MCF 10A (cell line): ENCODE measurements at regions not wholly inside any gene's neighbourhood (a gene's known extent, or its start where the extent isn't known, plus 50 kb on each side); places are given as distances from the start of the nearest gene placed in this dataset.

Experiments used
- BruUV-seq: library from RNA; stranded (reverse); fragments of 400-500 nt; replicated peaks from 2 replicates; lab custom pipeline; 2021; lab: Mats Ljungman, UMichigan
- CTCF ChIA-PET: fragments of 300-600 bp; sonication (Branson Sonifier 250); formaldehyde crosslinking; extraction: SDS; loops from one replicate; lab custom pipeline; 2021; ENCODE audit warnings: antibody characterized with exemption, inconsistent platforms; lab: Yijun Ruan, JAX
- POLR2A ChIA-PET: fragments of 300-600, 350-650 bp; sonication (Branson Sonifier 250); formaldehyde crosslinking; extraction: SDS; loops from one replicate; lab custom pipeline; 2020; ENCODE audit warnings: antibody characterized with exemption, inconsistent platforms; lab: Yijun Ruan, JAX
- DNase-seq: peaks from one replicate; pipeline ENCODE4 v3.0.0-alpha.2; 2018; ENCODE audit not compliant: unreplicated experiment
- H3K27ac Mint-ChIP-seq: one replicate; pipeline ENCODE4 v1.8.0; 2022; ENCODE audit warnings: mild to moderate bottlenecking, low read depth, mixed read lengths; ENCODE audit not compliant: unreplicated experiment
- H3K27me3 Mint-ChIP-seq: one replicate; pipeline ENCODE4 v1.8.0; 2022; ENCODE audit warnings: mixed read lengths; ENCODE audit not compliant: insufficient read depth, unreplicated experiment
- H3K36me3 Mint-ChIP-seq: one replicate; pipeline ENCODE4 v1.8.0; 2022; ENCODE audit warnings: mild to moderate bottlenecking, moderate library complexity, mixed read lengths; ENCODE audit not compliant: insufficient read depth, unreplicated experiment
- H3K4me1 Mint-ChIP-seq: one replicate; pipeline ENCODE4 v1.8.0; 2022; ENCODE audit warnings: mixed read lengths; ENCODE audit not compliant: insufficient read depth, unreplicated experiment
- H3K4me3 Mint-ChIP-seq: one replicate; pipeline ENCODE4 v1.8.0; 2022; ENCODE audit warnings: mild to moderate bottlenecking, moderate library complexity, mixed read lengths; ENCODE audit not compliant: unreplicated experiment
- H3K9me3 Mint-ChIP-seq: one replicate; pipeline ENCODE4 v1.8.0; 2022; ENCODE audit warnings: mixed read lengths; ENCODE audit not compliant: unreplicated experiment
- intact Hi-C: fragments of 100-400 bp; cut with micrococcal nuclease; formaldehyde crosslinking; loops from 2 replicates; pipeline ENCODE4 v1.14.1; 2022
- TF ChIP-seq, protein P1 (sequence below): fragments of 200-600 bp; IDR thresholded peaks from one replicate; pipeline ENCODE4 v1.8.0; 2022; ENCODE audit warnings: antibody characterized with exemption, mild to moderate bottlenecking; ENCODE audit not compliant: unreplicated experiment

DNA sequence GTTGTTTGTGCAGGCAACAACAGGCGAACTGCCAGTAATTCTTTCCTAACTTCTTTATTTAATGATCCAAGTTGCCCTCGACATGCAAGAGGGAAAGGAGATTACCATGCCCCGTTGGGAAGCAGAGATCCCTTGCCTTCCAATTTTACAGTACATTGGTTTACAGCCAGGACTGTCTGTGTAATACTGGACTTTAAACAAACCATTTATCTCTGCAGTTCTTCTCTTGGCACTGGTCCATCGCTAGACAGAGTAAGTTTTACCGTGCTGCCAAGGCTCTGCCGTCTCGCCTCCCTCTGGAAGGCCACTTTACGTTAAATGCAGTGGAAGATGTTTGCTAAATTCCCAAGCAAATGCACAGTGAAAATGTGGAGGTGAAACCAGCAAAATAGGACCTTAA is 660.3 kb upstream of the PRKX start:
- no peak for DNase-seq
- H3K9me3 Mint-ChIP-seq = peaks cover 25% of the 10 kb centered on the region
- H3K27ac Mint-ChIP-seq = no peak overlapping the region
- H3K27me3 Mint-ChIP-seq = no peaks in the 10 kb centered on the region
- no peaks in the 10 kb centered on the region for H3K36me3 Mint-ChIP-seq
- TF ChIP-seq, protein P1, sequence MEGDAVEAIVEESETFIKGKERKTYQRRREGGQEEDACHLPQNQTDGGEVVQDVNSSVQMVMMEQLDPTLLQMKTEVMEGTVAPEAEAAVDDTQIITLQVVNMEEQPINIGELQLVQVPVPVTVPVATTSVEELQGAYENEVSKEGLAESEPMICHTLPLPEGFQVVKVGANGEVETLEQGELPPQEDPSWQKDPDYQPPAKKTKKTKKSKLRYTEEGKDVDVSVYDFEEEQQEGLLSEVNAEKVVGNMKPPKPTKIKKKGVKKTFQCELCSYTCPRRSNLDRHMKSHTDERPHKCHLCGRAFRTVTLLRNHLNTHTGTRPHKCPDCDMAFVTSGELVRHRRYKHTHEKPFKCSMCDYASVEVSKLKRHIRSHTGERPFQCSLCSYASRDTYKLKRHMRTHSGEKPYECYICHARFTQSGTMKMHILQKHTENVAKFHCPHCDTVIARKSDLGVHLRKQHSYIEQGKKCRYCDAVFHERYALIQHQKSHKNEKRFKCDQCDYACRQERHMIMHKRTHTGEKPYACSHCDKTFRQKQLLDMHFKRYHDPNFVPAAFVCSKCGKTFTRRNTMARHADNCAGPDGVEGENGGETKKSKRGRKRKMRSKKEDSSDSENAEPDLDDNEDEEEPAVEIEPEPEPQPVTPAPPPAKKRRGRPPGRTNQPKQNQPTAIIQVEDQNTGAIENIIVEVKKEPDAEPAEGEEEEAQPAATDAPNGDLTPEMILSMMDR = no peak
- no peaks in the 10 kb centered on the region for H3K4me1 Mint-ChIP-seq
- POLR2A ChIA-PET = no interaction called here
- CTCF ChIA-PET = no interaction called here
- no TSS peak for BruUV-seq
- no peak overlapping the region for H3K4me3 Mint-ChIP-seq
- intact Hi-C loops = no loop called here

DNA sequence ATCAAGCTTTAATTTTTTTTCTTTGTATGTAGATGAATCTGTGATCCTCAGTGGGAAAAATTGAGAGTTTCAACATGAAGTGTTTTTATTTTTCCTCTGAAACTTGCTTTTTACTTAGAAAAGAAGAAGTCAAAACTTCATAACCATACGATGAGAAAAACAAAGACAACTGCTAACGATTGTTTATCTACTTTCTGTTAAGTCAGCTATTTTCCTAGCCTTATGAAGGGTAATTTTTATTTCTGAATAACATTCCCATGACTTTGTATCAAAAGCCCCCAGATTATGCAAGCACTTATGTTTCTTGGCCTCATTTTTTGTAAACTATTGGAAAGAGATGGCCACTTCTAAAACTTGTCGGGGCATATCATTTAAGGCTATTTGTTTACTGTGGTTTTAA is 645.1 kb upstream of the PRKX start:
- POLR2A ChIA-PET = no interaction called here
- H3K27ac Mint-ChIP-seq = no peak overlapping the region
- no peak overlapping the region for H3K4me3 Mint-ChIP-seq

DNA sequence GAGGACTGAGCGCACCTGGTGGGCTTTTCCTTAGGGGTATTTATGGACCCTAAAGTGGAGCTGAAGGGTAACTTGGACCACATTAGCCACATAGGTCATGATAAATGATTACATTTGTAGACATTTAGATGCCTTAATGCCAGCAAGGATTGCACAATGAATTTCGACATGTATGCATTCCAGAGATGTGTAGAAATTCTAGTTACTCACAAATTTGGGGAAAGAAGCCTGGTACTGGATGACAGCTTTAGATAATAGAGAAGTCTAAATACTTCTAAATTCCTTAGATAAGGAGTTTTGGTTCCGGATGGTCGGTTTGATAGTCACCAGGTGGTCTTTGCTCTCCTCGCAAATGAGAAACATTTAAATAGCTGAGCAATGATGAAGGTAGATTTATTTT is 609.5 kb upstream of the PRKX start:
- CTCF ChIA-PET = no interaction called here
- peaks cover 26% of the 10 kb centered on the region for H3K9me3 Mint-ChIP-seq
- H3K27ac Mint-ChIP-seq = no peak overlapping the region
- intact Hi-C loops = no loop called here
- no peak for DNase-seq
- no peak overlapping the region for H3K4me3 Mint-ChIP-seq
- H3K27me3 Mint-ChIP-seq = no peaks in the 10 kb centered on the region
- POLR2A ChIA-PET = no interaction called here
- H3K4me1 Mint-ChIP-seq = no peaks in the 10 kb centered on the region
- BruUV-seq = no TSS peak
- H3K36me3 Mint-ChIP-seq = no peaks in the 10 kb centered on the region
- TF ChIP-seq, protein P1 = no peak

More for the DNA sequence above, 645.1 kb upstream of the PRKX start:
- no peaks in the 10 kb centered on the region for H3K4me1 Mint-ChIP-seq
- DNase-seq = no peak
- no TSS peak for BruUV-seq
- peaks cover 15% of the 10 kb centered on the region for H3K9me3 Mint-ChIP-seq
- TF ChIP-seq, protein P1 = no peak
- CTCF ChIA-PET = interaction anchor here (0.7 kb wide), 1 partner anchor 130 kb away, joined by 3 read pairs; no protein-coding TSS in a partner anchor
- intact Hi-C loops = no loop called here
- H3K27me3 Mint-ChIP-seq = no peaks in the 10 kb centered on the region
- H3K36me3 Mint-ChIP-seq = no peaks in the 10 kb centered on the region

DNA sequence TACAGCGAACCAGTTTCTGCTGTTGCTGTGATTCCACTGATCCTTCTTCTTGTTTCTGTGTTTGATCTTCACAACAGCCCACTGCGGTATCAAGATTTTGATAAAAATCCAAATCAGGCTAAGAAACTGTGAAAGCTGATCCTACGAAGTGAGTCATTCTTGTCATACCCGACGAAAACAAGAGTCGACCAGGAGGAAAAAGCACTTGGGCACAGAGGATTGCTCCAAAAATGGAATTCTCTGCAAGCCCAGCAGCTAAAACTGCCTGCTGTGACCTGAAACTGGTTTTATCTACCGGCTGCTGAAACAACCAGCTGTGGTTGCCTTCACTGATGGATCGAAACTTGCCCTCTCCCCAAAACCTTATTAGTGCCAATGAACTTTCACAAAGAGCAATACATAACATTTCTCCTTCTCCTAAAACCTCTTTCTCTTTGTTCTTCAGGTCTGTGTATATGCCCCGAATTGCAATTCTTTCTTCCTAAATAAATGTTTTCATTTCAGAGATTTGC is 607.0 kb upstream of the PRKX start:
- Mint-ChIP-seq H3K27ac (no peak overlapping the region), H3K27me3 (no peaks in the 10 kb centered on the region), H3K36me3 (no peaks in the 10 kb centered on the region), H3K4me3 (no peak overlapping the region), H3K9me3 (peaks cover 31% of the 10 kb centered on the region), H3K4me1 (no peaks in the 10 kb centered on the region)
- ChIA-PET CTCF (no interaction called here), POLR2A (no interaction called here)
- TF ChIP-seq, protein P1 = no peak
- no TSS peak for BruUV-seq
- no peak for DNase-seq
- intact Hi-C loops = no loop called here
